A549 (cell line): ENCODE measurements at regions not wholly inside any gene's neighbourhood (a gene's known extent, or its start where the extent isn't known, plus 50 kb on each side); places are given as distances from the start of the nearest gene placed in this dataset.

Source experiments
- ATAC-seq, 2 experiments: fragments of 200-7000 bp in 1 of 2; fragments of >200 bp in 1 of 2; cut with Nextera tagmentation in 1 of 2; cut with Tn5 transposase in 1 of 2; 3 replicates each; pipeline versions ENCODE4 v1.8.0 to v1.9.1; 2018 to 2020; ENCODE audit warnings: mild to moderate bottlenecking in 1 of 2, moderate library complexity in 1 of 2
- CTCF ChIA-PET: fragments of 300-600 bp; sonication (Branson Sonifier 250); formaldehyde crosslinking; extraction: SDS; loops from one replicate; lab custom pipeline; 2021; ENCODE audit warnings: antibody characterized with exemption, inconsistent platforms; lab: Yijun Ruan, JAX
- POLR2A ChIA-PET: fragments of 350-600 bp; formaldehyde crosslinking; extraction: SDS; loops from one replicate; lab custom pipeline; 2021; ENCODE audit warnings: antibody characterized with exemption, inconsistent platforms; lab: Yijun Ruan, JAX
- DNase-seq, 2 experiments: peaks; one replicate each; pipeline versions ENCODE4 v3.0.0 to v3.0.0-alpha.2; 2011 to 2016; ENCODE audit warnings: low read depth in 1 of 2, low spot score in 1 of 2
- FAIRE-seq: peaks from 2 replicates; lab custom pipeline; 2011; peaks lifted over from hg19 to GRCh38; lab: Jason Lieb, UNC
- H3K27ac ChIP-seq, 2 experiments: fragments of >200 bp; sonication (Bioruptor Twin); formaldehyde crosslinking; 3 replicates each; pipeline ENCODE4 v1.5.1; 2016 to 2017
- H3K4me1 ChIP-seq: fragments of >200 bp; sonication (Bioruptor Twin); formaldehyde crosslinking; 3 replicates; pipeline ENCODE4 v1.6.1; 2016
- H3K4me2 ChIP-seq: fragments of >200 bp; sonication (Bioruptor Twin); formaldehyde crosslinking; 3 replicates; pipeline ENCODE4 v1.6.1; 2016
- H3K4me3 ChIP-seq: fragments of >200 bp; sonication (Bioruptor Twin); formaldehyde crosslinking; 3 replicates; pipeline ENCODE4 v1.5.1; 2016
- H3K9me3 ChIP-seq: fragments of >200 bp; sonication (Bioruptor Twin); formaldehyde crosslinking; 3 replicates; pipeline ENCODE4 v1.6.1; 2016
- BHLHE40 ChIP-seq: IDR thresholded peaks from 2 replicates; pipeline ENCODE4 v1.6.1; 2012; ENCODE audit warnings: low read depth, low read length, inconsistent platforms
- CBX2 ChIP-seq: fragments of 200-600 bp; sonication (generic); IDR thresholded peaks from 2 replicates; pipeline ENCODE4 v1.6.1; 2016; ENCODE audit warnings: low read depth, mild to moderate bottlenecking, borderline replicate concordance
- CBX8 ChIP-seq: fragments of 200-600 bp; sonication (generic); IDR thresholded peaks from 2 replicates; pipeline ENCODE4 v1.6.1; 2016
- CHD2 ChIP-seq: fragments of 150-350 bp; IDR thresholded peaks from 2 replicates; pipeline ENCODE4 v1.6.1; 2014; ENCODE audit warnings: low read length; ENCODE audit not compliant: partially characterized antibody
- EP300 ChIP-seq, 2 experiments: fragments of >200 bp; sonication (Bioruptor Twin); formaldehyde crosslinking; IDR thresholded peaks; 2 replicates in 1 of 2; 3 replicates in 1 of 2; pipeline ENCODE4 v1.6.1; 2016 to 2017
- ESRRA ChIP-seq: fragments of 150-350 bp; IDR thresholded peaks from 2 replicates; pipeline ENCODE4 v1.6.1; 2014; ENCODE audit warnings: mild to moderate bottlenecking, low read length, borderline replicate concordance
- FOSB ChIP-seq: fragments of 250-450 bp; sonication (Bioruptor Pico); IDR thresholded peaks from 2 replicates; pipeline ENCODE4 v1.5.0; 2020; ENCODE audit warnings: mild to moderate bottlenecking, moderate library complexity
- FOSL2 ChIP-seq, 2 experiments: fragments of 450-650 bp in 1 of 2; fragments of >200 bp in 1 of 2; sonication (Bioruptor Twin) in 1 of 2; formaldehyde crosslinking; IDR thresholded peaks; 2 replicates each; pipeline versions ENCODE4 v1.5.0 to v1.6.1; 2016 to 2020; ENCODE audit warnings: mild to moderate bottlenecking in 1 of 2, moderate library complexity in 1 of 2
- GATA3 ChIP-seq: IDR thresholded peaks from 2 replicates; pipeline ENCODE4 v1.6.1; 2012; ENCODE audit warnings: borderline replicate concordance
- HDAC2 ChIP-seq: fragments of 200-600 bp; sonication (generic); IDR thresholded peaks from 2 replicates; pipeline ENCODE4 v1.6.1; 2016
- HEYL ChIP-seq: fragments of 250-450 bp; sonication (Bioruptor Pico); IDR thresholded peaks from 2 replicates; pipeline ENCODE4 v1.8.0; 2021; ENCODE audit warnings: mild to moderate bottlenecking, moderate library complexity
- HOXB13 ChIP-seq: fragments of 250-450 bp; sonication (Bioruptor Pico); IDR thresholded peaks from 2 replicates; pipeline ENCODE4 v1.5.0; 2020; ENCODE audit warnings: low read depth, mild to moderate bottlenecking, moderate library complexity
- JUN ChIP-seq, 2 experiments: fragments of >200 bp; sonication (Bioruptor Twin); formaldehyde crosslinking; IDR thresholded peaks; 2 replicates in 1 of 2; 3 replicates in 1 of 2; pipeline ENCODE4 v1.6.1; 2016 to 2017
- JUNB ChIP-seq: fragments of >200 bp; sonication (Bioruptor Twin); formaldehyde crosslinking; IDR thresholded peaks from 2 replicates; pipeline ENCODE4 v1.6.1; 2016
- MAZ ChIP-seq: fragments of 150-350 bp; IDR thresholded peaks from 2 replicates; pipeline ENCODE4 v1.6.1; 2014; ENCODE audit warnings: antibody characterized with exemption, low read depth, low read length, borderline replicate concordance
- NFE2L2 ChIP-seq: fragments of 150-350 bp; conservative IDR thresholded peaks from 2 replicates; pipeline ENCODE4 v1.6.1; 2014; ENCODE audit warnings: low read length
- NR3C1 ChIP-seq: fragments of >200 bp; sonication (Bioruptor Twin); formaldehyde crosslinking; IDR thresholded peaks from 3 replicates; pipeline ENCODE4 v1.6.1; 2017
- PHF8 ChIP-seq: fragments of 200-600 bp; sonication (generic); IDR thresholded peaks from 2 replicates; pipeline ENCODE4 v1.6.1; 2016; ENCODE audit warnings: low read depth, mild to moderate bottlenecking, antibody characterized with exemption, moderate library complexity, borderline replicate concordance
- POLR2A ChIP-seq: IDR thresholded peaks from 2 replicates; pipeline ENCODE4 v1.6.1; 2012; ENCODE audit warnings: mild to moderate bottlenecking, low read length
- POLR2AphosphoS2 ChIP-seq: conservative IDR thresholded peaks from 2 replicates; pipeline ENCODE4 v1.6.1; 2012; ENCODE audit warnings: low read length, improper control_type of control experiment, inconsistent platforms
- RAD21 ChIP-seq, 2 experiments: fragments of >200 bp in 1 of 2; sonication (Bioruptor Twin) in 1 of 2; formaldehyde crosslinking in 1 of 2; IDR thresholded peaks in 1 of 2; conservative IDR thresholded peaks in 1 of 2; 2 replicates in 1 of 2; 3 replicates in 1 of 2; pipeline ENCODE4 v1.6.1; 2012 to 2018; ENCODE audit warnings: inconsistent platforms in 1 of 2
- RFX5 ChIP-seq: fragments of 450-650 bp; IDR thresholded peaks from 2 replicates; pipeline ENCODE4 v1.7.1; 2014; ENCODE audit warnings: antibody characterized with exemption, mild to moderate bottlenecking, moderate library complexity
- SMC3 ChIP-seq: fragments of >200 bp; sonication (Bioruptor Twin); formaldehyde crosslinking; IDR thresholded peaks from 3 replicates; pipeline ENCODE4 v1.6.1; 2018; ENCODE audit warnings: inconsistent platforms
- ZC3H11A ChIP-seq: fragments of 450-650 bp; IDR thresholded peaks from 2 replicates; pipeline ENCODE4 v1.6.1; 2014; ENCODE audit warnings: antibody characterized with exemption, mild to moderate bottlenecking
- ZFP36 ChIP-seq: fragments of 450-650 bp; IDR thresholded peaks from 2 replicates; pipeline ENCODE4 v1.6.1; 2014; ENCODE audit warnings: borderline replicate concordance; ENCODE audit not compliant: partially characterized antibody
- ZNF302 ChIP-seq: fragments of 250-450 bp; sonication (Bioruptor Pico); IDR thresholded peaks from 2 replicates; pipeline ENCODE4 v1.9.0; 2021; ENCODE audit warnings: inconsistent platforms, mild to moderate bottlenecking, moderate library complexity
- ZSCAN20 ChIP-seq: fragments of 250-450 bp; sonication (Bioruptor Pico); IDR thresholded peaks from 2 replicates; pipeline ENCODE4 v1.8.0; 2022; ENCODE audit warnings: mild to moderate bottlenecking, moderate library complexity
- WGBS: methylation state at CpG from one replicate; pipeline ENCODE4 v1.1.6; 2017; ENCODE audit errors: missing lambda C conversion rate; 5-methylcytosine and 5-hydroxymethylcytosine counted together
- TF ChIP-seq, protein P1 (sequence below): fragments of 250-450 bp; sonication (Bioruptor Pico); IDR thresholded peaks from 2 replicates; pipeline ENCODE4 v1.5.0; 2021; ENCODE audit warnings: mild to moderate bottlenecking, moderate library complexity, borderline replicate concordance
- TF ChIP-seq, protein P2 (sequence below): fragments of 200-600 bp; sonication (generic); IDR thresholded peaks from 2 replicates; pipeline ENCODE4 v1.6.1; 2016; ENCODE audit warnings: antibody characterized with exemption, mild to moderate bottlenecking, moderate library complexity
- TF ChIP-seq, protein P3 (sequence below): fragments of >200 bp; sonication (Bioruptor Twin); formaldehyde crosslinking; IDR thresholded peaks from 2 replicates; pipeline ENCODE4 v1.6.1; 2016
- TF ChIP-seq, protein P4 (sequence below): fragments of 450-650 bp; IDR thresholded peaks from 2 replicates; pipeline ENCODE4 v1.6.1; 2014; ENCODE audit warnings: antibody characterized with exemption
- TF ChIP-seq, protein P5 (sequence below): fragments of >200 bp; sonication (Bioruptor Twin); formaldehyde crosslinking; IDR thresholded peaks from 3 replicates; pipeline ENCODE4 v1.5.1; 2016

DNA sequence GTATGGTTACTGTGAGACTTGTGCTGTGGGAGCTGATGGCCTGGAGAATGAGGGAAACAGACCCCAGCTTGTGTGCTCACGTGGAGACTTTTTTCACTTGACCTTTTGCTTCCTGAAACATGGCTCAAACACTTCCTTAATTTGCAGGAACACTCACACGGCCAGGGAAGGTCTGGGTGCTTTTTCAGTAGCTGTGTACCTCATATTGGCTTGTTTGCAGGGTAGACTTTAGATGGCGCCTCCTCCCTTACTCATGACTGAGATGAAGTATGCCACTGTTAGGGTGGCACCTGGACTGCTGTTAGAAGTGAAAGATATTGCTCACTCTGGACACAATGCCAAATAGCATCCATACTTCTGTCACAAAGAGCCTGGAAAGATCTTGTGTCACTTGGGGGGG is 75.7 kb upstream of the WDR1 start:
- DNase-seq, result no peak
- 0% methylated on average over 1 of the region's 3 CpGs for WGBS
- no peak for ATAC-seq
- Histone ChIP-seq H3K9me3 (no peaks in the 10 kb centered on the region), H3K4me3 (no peak overlapping the region), H3K4me2 (no peak overlapping the region), H3K4me1 (no peaks in the 10 kb centered on the region), H3K27ac (no peak overlapping the region)
- TF ChIP-seq RAD21 (conservative IDR thresholded peaks at IDR 0.05 in 1 of 2, IDR thresholded peaks at IDR 0.05 in 1 of 2) (no peak), FOSB (CRISPR knock-in tag) (no peak), ZC3H11A (no peak), ZSCAN20 (CRISPR knock-in tag) (no peak), POLR2AphosphoS2 (no peak), MAZ (no peak), NR3C1 (no peak), GATA3 (no peak), NFE2L2 (no peak), HDAC2 (no peak), ZNF302 (no peak), CHD2 (no peak), SMC3 (no peak), FOSL2 (IDR thresholded peaks at IDR 0.05) (no peak), FOSL2 (CRISPR knock-in tag; IDR thresholded peaks at IDR 0.05) (no peak), HEYL (CRISPR knock-in tag) (no peak)
- TF ChIP-seq, protein P1, sequence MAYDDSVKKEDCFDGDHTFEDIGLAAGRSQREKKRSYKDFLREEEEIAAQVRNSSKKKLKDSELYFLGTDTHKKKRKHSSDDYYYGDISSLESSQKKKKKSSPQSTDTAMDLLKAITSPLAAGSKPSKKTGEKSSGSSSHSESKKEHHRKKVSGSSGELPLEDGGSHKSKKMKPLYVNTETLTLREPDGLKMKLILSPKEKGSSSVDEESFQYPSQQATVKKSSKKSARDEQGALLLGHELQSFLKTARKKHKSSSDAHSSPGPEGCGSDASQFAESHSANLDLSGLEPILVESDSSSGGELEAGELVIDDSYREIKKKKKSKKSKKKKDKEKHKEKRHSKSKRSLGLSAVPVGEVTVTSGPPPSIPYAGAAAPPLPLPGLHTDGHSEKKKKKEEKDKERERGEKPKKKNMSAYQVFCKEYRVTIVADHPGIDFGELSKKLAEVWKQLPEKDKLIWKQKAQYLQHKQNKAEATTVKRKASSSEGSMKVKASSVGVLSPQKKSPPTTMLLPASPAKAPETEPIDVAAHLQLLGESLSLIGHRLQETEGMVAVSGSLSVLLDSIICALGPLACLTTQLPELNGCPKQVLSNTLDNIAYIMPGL, result no peak
- TF ChIP-seq, protein P2, sequence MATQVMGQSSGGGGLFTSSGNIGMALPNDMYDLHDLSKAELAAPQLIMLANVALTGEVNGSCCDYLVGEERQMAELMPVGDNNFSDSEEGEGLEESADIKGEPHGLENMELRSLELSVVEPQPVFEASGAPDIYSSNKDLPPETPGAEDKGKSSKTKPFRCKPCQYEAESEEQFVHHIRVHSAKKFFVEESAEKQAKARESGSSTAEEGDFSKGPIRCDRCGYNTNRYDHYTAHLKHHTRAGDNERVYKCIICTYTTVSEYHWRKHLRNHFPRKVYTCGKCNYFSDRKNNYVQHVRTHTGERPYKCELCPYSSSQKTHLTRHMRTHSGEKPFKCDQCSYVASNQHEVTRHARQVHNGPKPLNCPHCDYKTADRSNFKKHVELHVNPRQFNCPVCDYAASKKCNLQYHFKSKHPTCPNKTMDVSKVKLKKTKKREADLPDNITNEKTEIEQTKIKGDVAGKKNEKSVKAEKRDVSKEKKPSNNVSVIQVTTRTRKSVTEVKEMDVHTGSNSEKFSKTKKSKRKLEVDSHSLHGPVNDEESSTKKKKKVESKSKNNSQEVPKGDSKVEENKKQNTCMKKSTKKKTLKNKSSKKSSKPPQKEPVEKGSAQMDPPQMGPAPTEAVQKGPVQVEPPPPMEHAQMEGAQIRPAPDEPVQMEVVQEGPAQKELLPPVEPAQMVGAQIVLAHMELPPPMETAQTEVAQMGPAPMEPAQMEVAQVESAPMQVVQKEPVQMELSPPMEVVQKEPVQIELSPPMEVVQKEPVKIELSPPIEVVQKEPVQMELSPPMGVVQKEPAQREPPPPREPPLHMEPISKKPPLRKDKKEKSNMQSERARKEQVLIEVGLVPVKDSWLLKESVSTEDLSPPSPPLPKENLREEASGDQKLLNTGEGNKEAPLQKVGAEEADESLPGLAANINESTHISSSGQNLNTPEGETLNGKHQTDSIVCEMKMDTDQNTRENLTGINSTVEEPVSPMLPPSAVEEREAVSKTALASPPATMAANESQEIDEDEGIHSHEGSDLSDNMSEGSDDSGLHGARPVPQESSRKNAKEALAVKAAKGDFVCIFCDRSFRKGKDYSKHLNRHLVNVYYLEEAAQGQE, result no peak
- POLR2A ChIA-PET, result no interaction called here
- CTCF ChIA-PET, result no interaction called here
- FAIRE-seq, result no peak

DNA sequence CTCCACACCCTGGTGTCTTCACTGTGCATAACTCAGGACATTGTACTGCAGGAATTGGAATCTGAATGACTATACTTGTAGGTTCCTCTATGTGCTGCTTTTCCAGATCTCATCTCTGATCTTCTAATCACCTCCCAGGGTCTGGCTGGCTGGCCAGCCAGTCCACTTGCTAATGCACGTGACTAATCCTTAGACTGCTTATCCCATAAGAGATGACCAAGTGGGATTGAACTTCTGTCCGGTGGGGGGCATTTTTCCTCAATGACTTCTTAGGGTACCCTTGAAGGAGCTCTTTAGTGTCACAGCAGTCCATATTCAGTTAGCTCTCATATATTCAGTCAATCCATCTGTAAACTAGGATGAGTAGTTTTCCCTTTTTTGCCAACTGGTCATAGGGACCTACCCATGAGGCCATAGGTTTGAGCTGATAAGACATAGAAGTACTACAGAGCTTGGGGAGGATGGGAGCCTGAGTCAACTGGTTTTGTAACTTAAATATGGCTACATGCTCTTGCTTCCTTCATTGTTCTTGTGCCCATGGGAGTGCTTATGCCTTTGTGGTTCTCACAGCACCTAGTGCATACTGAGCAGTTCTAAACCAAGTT is 71.9 kb upstream of the WDR1 start:
- ATAC-seq (no peak), FAIRE-seq (no peak), DNase-seq (no peak)
- no peak overlapping the region for H3K4me2 ChIP-seq
- POLR2A ChIA-PET, result no interaction called here
- 16% methylated on average over 2 of the region's 2 CpGs for WGBS
- no peaks in the 10 kb centered on the region for H3K4me1 ChIP-seq
- no peaks in the 10 kb centered on the region for H3K9me3 ChIP-seq
- CTCF ChIA-PET, result no interaction called here
- H3K4me3 ChIP-seq, result no peak overlapping the region
- TF ChIP-seq, protein P3, sequence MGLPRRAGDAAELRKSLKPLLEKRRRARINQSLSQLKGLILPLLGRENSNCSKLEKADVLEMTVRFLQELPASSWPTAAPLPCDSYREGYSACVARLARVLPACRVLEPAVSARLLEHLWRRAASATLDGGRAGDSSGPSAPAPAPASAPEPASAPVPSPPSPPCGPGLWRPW, result no peak
- TF ChIP-seq, protein P4, sequence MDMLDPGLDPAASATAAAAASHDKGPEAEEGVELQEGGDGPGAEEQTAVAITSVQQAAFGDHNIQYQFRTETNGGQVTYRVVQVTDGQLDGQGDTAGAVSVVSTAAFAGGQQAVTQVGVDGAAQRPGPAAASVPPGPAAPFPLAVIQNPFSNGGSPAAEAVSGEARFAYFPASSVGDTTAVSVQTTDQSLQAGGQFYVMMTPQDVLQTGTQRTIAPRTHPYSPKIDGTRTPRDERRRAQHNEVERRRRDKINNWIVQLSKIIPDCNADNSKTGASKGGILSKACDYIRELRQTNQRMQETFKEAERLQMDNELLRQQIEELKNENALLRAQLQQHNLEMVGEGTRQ, result no peak
- TF ChIP-seq, protein P5, sequence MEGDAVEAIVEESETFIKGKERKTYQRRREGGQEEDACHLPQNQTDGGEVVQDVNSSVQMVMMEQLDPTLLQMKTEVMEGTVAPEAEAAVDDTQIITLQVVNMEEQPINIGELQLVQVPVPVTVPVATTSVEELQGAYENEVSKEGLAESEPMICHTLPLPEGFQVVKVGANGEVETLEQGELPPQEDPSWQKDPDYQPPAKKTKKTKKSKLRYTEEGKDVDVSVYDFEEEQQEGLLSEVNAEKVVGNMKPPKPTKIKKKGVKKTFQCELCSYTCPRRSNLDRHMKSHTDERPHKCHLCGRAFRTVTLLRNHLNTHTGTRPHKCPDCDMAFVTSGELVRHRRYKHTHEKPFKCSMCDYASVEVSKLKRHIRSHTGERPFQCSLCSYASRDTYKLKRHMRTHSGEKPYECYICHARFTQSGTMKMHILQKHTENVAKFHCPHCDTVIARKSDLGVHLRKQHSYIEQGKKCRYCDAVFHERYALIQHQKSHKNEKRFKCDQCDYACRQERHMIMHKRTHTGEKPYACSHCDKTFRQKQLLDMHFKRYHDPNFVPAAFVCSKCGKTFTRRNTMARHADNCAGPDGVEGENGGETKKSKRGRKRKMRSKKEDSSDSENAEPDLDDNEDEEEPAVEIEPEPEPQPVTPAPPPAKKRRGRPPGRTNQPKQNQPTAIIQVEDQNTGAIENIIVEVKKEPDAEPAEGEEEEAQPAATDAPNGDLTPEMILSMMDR, result no peak
- no peak for TF ChIP-seq NFE2L2
- no peak for TF ChIP-seq BHLHE40
- no peak for TF ChIP-seq CBX2
- no peak for TF ChIP-seq EP300 (IDR thresholded peaks at IDR 0.05)
- TF ChIP-seq RAD21 (conservative IDR thresholded peaks at IDR 0.05 in 1 of 2, IDR thresholded peaks at IDR 0.05 in 1 of 2), result no peak
- TF ChIP-seq ZFP36, result no peak
- no peak for TF ChIP-seq ESRRA
- TF ChIP-seq POLR2A, result no peak
- no peak for TF ChIP-seq JUNB
- TF ChIP-seq FOSB (CRISPR knock-in tag), result no peak
- no peak for TF ChIP-seq CBX8
- TF ChIP-seq JUN (IDR thresholded peaks at IDR 0.05), result no peak
- TF ChIP-seq HOXB13 (CRISPR knock-in tag), result no peak
- TF ChIP-seq CHD2, result no peak
- TF ChIP-seq RFX5, result no peak
- no peak for TF ChIP-seq PHF8
- TF ChIP-seq, all 56 proteins: peak for 0
- H3K27ac ChIP-seq, result no peak overlapping the region
